ENCODE measurements at regions not wholly inside any gene's neighbourhood (a gene's known extent, or its start where the extent isn't known, plus 50 kb on each side); places are given as distances from the start of the nearest gene placed in this dataset.

DNA sequence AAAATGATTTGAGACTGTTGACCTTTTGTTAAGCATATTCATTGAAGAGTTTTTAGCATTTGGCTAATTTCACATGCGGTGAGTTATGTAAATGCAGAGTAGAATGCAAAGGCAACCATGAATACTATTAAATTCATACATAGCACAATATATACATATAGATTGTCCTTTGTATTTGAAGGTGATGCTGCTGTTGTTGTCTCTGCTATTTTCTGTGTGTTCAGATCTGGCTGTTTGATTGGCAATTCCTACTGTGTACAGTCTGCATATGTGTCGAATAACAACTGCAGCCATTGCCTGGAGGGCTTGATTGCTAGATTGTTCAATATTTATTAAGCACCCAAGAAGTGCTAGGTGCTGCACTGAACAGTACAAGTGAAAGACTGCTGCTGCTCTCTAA, 187.4 kb downstream of the FOXG1 start:
- H3K4me3 ChIP-seq (ENCODE audit: low read length), result no peak overlapping the region
- H3K27me3 ChIP-seq (ENCODE audit: control insufficient read depth in 1 of 2, insufficient read depth in 2 of 2, low read length in 2 of 2), result no peaks in the 10 kb centered on the region
- H3K36me3 ChIP-seq (ENCODE audit: insufficient read depth, low read length), result no peaks in the 10 kb centered on the region
- Mint-ChIP-seq H3K27ac (no peak overlapping the region), H3K4me1 (ENCODE audit: low read depth) (no peaks in the 10 kb centered on the region), H3K27me3 (no peaks in the 10 kb centered on the region), H3K4me3 (no peak overlapping the region), H3K36me3 (ENCODE audit: low read depth) (no peaks in the 10 kb centered on the region), H3K9me3 (peaks cover 7% of the 10 kb centered on the region)
- ChIA-PET CTCF (no interaction called here), POLR2A (no interaction called here)
- intact Hi-C loops (cut with DNase I, micrococcal nuclease), result no loop called here
- H3K27ac ChIP-seq (ENCODE audit: low read depth in 1 of 2, low read length in 2 of 2), result no peak overlapping the region
- peaks cover 0 to 10% of the 10 kb centered on the region in 2 experiments for H3K9me3 ChIP-seq (ENCODE audit: control insufficient read depth in 1 of 2, insufficient read depth in 1 of 2, low read length in 2 of 2)
- H3K4me1 ChIP-seq (ENCODE audit: insufficient read depth, low read length), result no peaks in the 10 kb centered on the region
- DNase-seq (no peak), ATAC-seq (ENCODE audit: poor library complexity) (no peak)
- TF ChIP-seq CTCF (IDR thresholded peaks at IDR 0.05), result no peak

DNA sequence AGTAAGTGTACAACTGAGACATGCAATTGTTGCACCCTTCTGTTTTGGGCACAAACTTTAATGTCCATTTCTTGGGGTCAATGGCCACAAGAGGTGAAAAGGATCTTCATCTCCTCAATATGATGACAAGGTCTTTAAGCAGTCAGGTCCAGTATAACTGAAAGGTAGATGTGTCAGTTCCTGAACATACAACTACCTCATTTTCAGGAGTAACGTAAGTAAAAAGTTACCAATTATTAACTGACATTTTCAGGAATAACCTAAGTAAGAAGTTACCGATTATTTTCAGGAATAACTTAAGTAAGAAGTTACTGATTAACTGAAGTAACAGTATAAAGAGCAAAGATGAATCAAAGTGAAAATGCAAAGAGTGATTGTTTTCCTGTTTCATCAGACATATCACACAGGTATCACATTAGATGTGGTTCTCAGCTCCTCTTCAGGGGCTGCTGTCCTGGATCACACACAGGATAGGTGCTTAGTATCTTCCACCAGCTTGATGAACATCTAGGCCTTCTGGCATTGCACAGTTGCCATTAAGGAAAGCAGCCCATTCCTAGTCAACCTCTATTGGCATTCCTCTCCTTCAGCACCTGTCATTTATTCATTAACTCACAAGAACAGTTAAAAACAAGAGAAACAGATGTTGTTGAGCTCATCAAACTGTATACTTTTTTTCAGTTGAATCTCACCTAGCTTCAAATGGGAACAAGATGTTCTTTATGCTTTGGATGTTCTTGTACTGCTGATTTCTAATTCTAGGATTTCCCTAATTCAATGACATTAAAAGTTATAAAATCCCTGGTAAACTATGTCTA, 200.0 kb downstream of the FOXG1 start:
- Histone ChIP-seq H3K4me1 (ENCODE audit: insufficient read depth, low read length) (no peaks in the 10 kb centered on the region), H3K9me3 (ENCODE audit: control insufficient read depth in 1 of 2, insufficient read depth in 1 of 2, low read length in 2 of 2) (no peaks in the 10 kb centered on the region), H3K27me3 (ENCODE audit: control insufficient read depth in 1 of 2, insufficient read depth in 2 of 2, low read length in 2 of 2) (no peaks in the 10 kb centered on the region), H3K4me3 (ENCODE audit: low read length) (no peak overlapping the region), H3K27ac (ENCODE audit: low read depth in 1 of 2, low read length in 2 of 2) (no peak overlapping the region), H3K36me3 (ENCODE audit: insufficient read depth, low read length) (no peaks in the 10 kb centered on the region)
- ATAC-seq (ENCODE audit: poor library complexity) (no peak), DNase-seq (no peak)
- Mint-ChIP-seq H3K4me3 (no peak overlapping the region), H3K4me1 (ENCODE audit: low read depth) (no peaks in the 10 kb centered on the region), H3K9me3 (peaks cover 9% of the 10 kb centered on the region), H3K27me3 (no peaks in the 10 kb centered on the region), H3K36me3 (ENCODE audit: low read depth) (no peaks in the 10 kb centered on the region), H3K27ac (no peak overlapping the region)
- POLR2A ChIA-PET, result no interaction called here
- intact Hi-C loops (cut with DNase I, micrococcal nuclease), result no loop called here
- TF ChIP-seq CTCF (IDR thresholded peaks at IDR 0.05), result no peak
- CTCF ChIA-PET, result no interaction called here

DNA sequence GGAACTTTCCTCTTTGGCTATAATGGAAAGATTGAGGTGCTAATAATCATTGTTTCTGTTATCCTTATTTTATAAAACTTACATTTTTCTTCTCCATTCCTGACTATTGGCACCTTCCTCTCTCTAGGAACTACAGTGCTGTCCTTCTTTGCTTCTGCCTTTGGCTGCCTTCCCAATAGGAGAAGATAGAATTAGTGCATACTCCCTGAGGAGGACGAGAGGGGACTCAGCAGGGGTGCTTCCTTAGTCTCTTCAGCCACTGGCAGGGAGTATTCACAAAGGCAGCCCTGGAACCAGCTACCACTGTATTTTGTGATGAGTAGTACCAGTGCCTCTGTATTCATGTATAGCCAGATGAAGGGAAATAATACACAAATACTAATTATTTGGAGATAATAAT, 208.5 kb downstream of the FOXG1 start:
- no peaks in the 10 kb centered on the region for H3K36me3 ChIP-seq (ENCODE audit: insufficient read depth, low read length)
- ChIA-PET POLR2A (no interaction called here), CTCF (no interaction called here)
- no peaks in the 10 kb centered on the region for H3K36me3 Mint-ChIP-seq (ENCODE audit: low read depth)
- H3K9me3 ChIP-seq (ENCODE audit: control insufficient read depth in 1 of 2, insufficient read depth in 1 of 2, low read length in 2 of 2), result peaks cover 0 to 5% of the 10 kb centered on the region in 2 experiments
- no peak overlapping the region for H3K4me3 ChIP-seq (ENCODE audit: low read length)
- peaks cover 22% of the 10 kb centered on the region for H3K9me3 Mint-ChIP-seq
- no peak for ATAC-seq (ENCODE audit: poor library complexity)
- H3K27me3 Mint-ChIP-seq, result no peaks in the 10 kb centered on the region
- intact Hi-C loops (cut with DNase I, micrococcal nuclease), result no loop called here
- no peaks in the 10 kb centered on the region for H3K4me1 ChIP-seq (ENCODE audit: insufficient read depth, low read length)
- no peak overlapping the region for H3K4me3 Mint-ChIP-seq
- H3K27me3 ChIP-seq (ENCODE audit: control insufficient read depth in 1 of 2, insufficient read depth in 2 of 2, low read length in 2 of 2), result no peaks in the 10 kb centered on the region
- H3K27ac ChIP-seq (ENCODE audit: low read depth in 1 of 2, low read length in 2 of 2), result no peak overlapping the region
- DNase-seq, result no peak
- H3K4me1 Mint-ChIP-seq (ENCODE audit: low read depth), result no peaks in the 10 kb centered on the region
- no peak overlapping the region for H3K27ac Mint-ChIP-seq
- no peak for TF ChIP-seq CTCF (IDR thresholded peaks at IDR 0.05)
